Sigmoid colon (tissue), 6 donors: ENCODE measurements at regions not wholly inside any gene's neighbourhood (a gene's known extent, or its start where the extent isn't known, plus 50 kb on each side); places are given as distances from the start of the nearest gene placed in this dataset.
"Not testable (repeated sequence)": the region's sequence is repeated elsewhere in the genome, so short reads cannot be mapped to it uniquely, and the experiment has no call there.

Experiments
- DNase-seq: peaks from one replicate; pipeline ENCODE4 v3.0.0-alpha.2; 2019
- H3K27ac ChIP-seq, 4 donors: fragments of 200-600 bp; sonication (generic); one replicate each; pipeline ENCODE4 v1.5.1; 2016 to 2019; ENCODE audit warnings: mild to moderate bottlenecking in 1 of 4
- H3K27me3 ChIP-seq, 3 donors: fragments of 200-600 bp; sonication (generic); one replicate each; pipeline ENCODE4 v1.5.1; 2019; ENCODE audit warnings: mild to moderate bottlenecking in 1 of 3
- H3K36me3 ChIP-seq, 4 donors: fragments of 200-600 bp; sonication (generic); one replicate each; pipeline ENCODE4 v1.5.1; 2016 to 2019
- H3K4me1 ChIP-seq, 4 donors: fragments of 200-600 bp; sonication (generic); one replicate each; pipeline ENCODE4 v1.5.1; 2017 to 2019
- H3K4me3 ChIP-seq, 4 donors: fragments of 200-600 bp; sonication (generic); one replicate each; pipeline ENCODE4 v1.5.1; 2017 to 2019; ENCODE audit warnings: mild to moderate bottlenecking in 2 of 4, moderate library complexity in 1 of 4
- H3K9me3 ChIP-seq, 4 donors: fragments of 200-600 bp in 3 of 4; sonication (generic) in 3 of 4; one replicate each; pipeline versions ENCODE4 v1.5.1 to v1.6.1; 2013 to 2019
- CTCF ChIP-seq, 4 experiments: fragments of 450-650 bp in 3 of 4; fragments of 200-600 bp in 1 of 4; IDR thresholded peaks; one replicate each; pipeline ENCODE4 v1.5.1; 2016 to 2019; ENCODE audit warnings: antibody characterized with exemption in 4 of 4, mild to moderate bottlenecking in 3 of 4, moderate library complexity in 2 of 4
- EP300 ChIP-seq, 4 donors: sonication (generic); formaldehyde crosslinking; IDR thresholded peaks; one replicate each; pipeline ENCODE4 v1.6.1; 2017; ENCODE audit warnings: antibody characterized with exemption in 4 of 4
- POLR2A ChIP-seq, 2 donors: fragments of 450-650 bp; IDR thresholded peaks; one replicate each; pipeline ENCODE4 v1.6.1; 2016; ENCODE audit warnings: antibody characterized with exemption in 2 of 2, mild to moderate bottlenecking in 2 of 2, moderate library complexity in 2 of 2
- POLR2AphosphoS5 ChIP-seq, 4 donors: sonication (generic); formaldehyde crosslinking; IDR thresholded peaks; one replicate each; pipeline ENCODE4 v1.6.1; 2017; ENCODE audit warnings: antibody characterized with exemption in 4 of 4
- WGBS, 2 donors: extraction: QIAGEN DNeasy Blood & Tissue Kit; methylation state at CpG; one replicate each; pipeline ENCODE4 v1.1.7; 2013; 5-methylcytosine and 5-hydroxymethylcytosine counted together
- intact Hi-C: fragments of 100-400 bp; cut with DNase I; formaldehyde crosslinking; loops from one replicate; pipeline ENCODE4 v1.15.1; 2023
- donor health status: healthy with polysubstance abuse.
- donor health status: healthy.

GRCh38 chr12:108423486-108423885 lies 84.4 kb upstream of the CMKLR1 start:
- Histone ChIP-seq H3K27ac (no peak overlapping the region), H3K27me3 (no peaks in the 10 kb centered on the region), H3K4me3 (no peak overlapping the region), H3K36me3 (no peaks in the 10 kb centered on the region), H3K4me1 (peaks cover 0 to 12% (median 4%) of the 10 kb centered on the region in 4 donors), H3K9me3 (no peaks in the 10 kb centered on the region)
- intact Hi-C loops: no loop called here
- TF ChIP-seq EP300 (IDR thresholded peaks at IDR 0.05) (no peak), POLR2AphosphoS5 (IDR thresholded peaks at IDR 0.05) (no peak), POLR2A (IDR thresholded peaks at IDR 0.05) (no peak), CTCF (IDR thresholded peaks at IDR 0.05) (no peak)
- WGBS, 2 donors: 76 to 89% methylated on average over 4 of the region's 4 CpGs
- DNase-seq: no peak

GRCh38 chr12:108421082-108421481 lies 82.0 kb upstream of the CMKLR1 start:
- H3K9me3 ChIP-seq, intact Hi-C loops, DNase-seq, H3K27me3 ChIP-seq, H3K27ac ChIP-seq, H3K4me3 ChIP-seq, H3K36me3 ChIP-seq: not testable (repeated sequence)
- peaks cover 0 to 13% (median 6%) of the 10 kb centered on the region in 4 donors for H3K4me1 ChIP-seq
- WGBS, 2 donors: 49 to 78% methylated on average over 2 of the region's 4 CpGs

GRCh38 chr12:108420421-108420820 lies 81.3 kb upstream of the CMKLR1 start:
- H3K27me3 ChIP-seq, DNase-seq, H3K27ac ChIP-seq, H3K4me3 ChIP-seq, intact Hi-C loops, H3K36me3 ChIP-seq, H3K9me3 ChIP-seq: not testable (repeated sequence)
- WGBS, 2 donors: 93 to 94% methylated on average over 20 of the region's 20 CpGs
- H3K4me1 ChIP-seq: peaks cover 0 to 13% (median 6%) of the 10 kb centered on the region in 4 donors

GRCh38 chr12:108419949-108420348 lies 80.8 kb upstream of the CMKLR1 start:
- no peaks in the 10 kb centered on the region for H3K36me3 ChIP-seq
- no peaks in the 10 kb centered on the region for H3K9me3 ChIP-seq
- H3K27me3 ChIP-seq: no peaks in the 10 kb centered on the region
- H3K27ac ChIP-seq: no peak overlapping the region
- WGBS, 2 donors: 71 to 75% methylated on average over 2 of the region's 2 CpGs
- intact Hi-C loops: no loop called here
- peaks cover 0 to 13% (median 6%) of the 10 kb centered on the region in 4 donors for H3K4me1 ChIP-seq
- DNase-seq: no peak
- H3K4me3 ChIP-seq: no peak overlapping the region
- no peak for TF ChIP-seq POLR2AphosphoS5 (IDR thresholded peaks at IDR 0.05)

GRCh38 chr12:108418164-108418890 lies 79.2 kb upstream of the CMKLR1 start:
- Histone ChIP-seq H3K9me3 (no peaks in the 10 kb centered on the region), H3K4me3 (no peak overlapping the region), H3K4me1 (peaks cover 0 to 13% (median 6%) of the 10 kb centered on the region in 4 donors), H3K36me3 (no peaks in the 10 kb centered on the region), H3K27ac (no peak overlapping the region), H3K27me3 (no peaks in the 10 kb centered on the region)
- intact Hi-C loops: no loop called here
- no peak for DNase-seq
- 59 to 91% methylated on average over 2 of the region's 2 CpGs for WGBS, 2 donors
- no peak for TF ChIP-seq EP300 (IDR thresholded peaks at IDR 0.05)
- TF ChIP-seq CTCF (IDR thresholded peaks at IDR 0.05): no peak
- TF ChIP-seq POLR2AphosphoS5 (IDR thresholded peaks at IDR 0.05): no peak
- no peak for TF ChIP-seq POLR2A (IDR thresholded peaks at IDR 0.05)

GRCh38 chr12:108414021-108414420 lies 74.9 kb upstream of the CMKLR1 start:
- WGBS, 2 donors: 69 to 86% methylated on average over 6 of the region's 6 CpGs
- H3K36me3 ChIP-seq: no peaks in the 10 kb centered on the region
- intact Hi-C loops: no loop called here
- H3K4me3 ChIP-seq: no peak overlapping the region
- TF ChIP-seq POLR2A (IDR thresholded peaks at IDR 0.05): no peak
- TF ChIP-seq CTCF (IDR thresholded peaks at IDR 0.05): no peak
- TF ChIP-seq EP300 (IDR thresholded peaks at IDR 0.05): no peak
- TF ChIP-seq POLR2AphosphoS5 (IDR thresholded peaks at IDR 0.05): no peak
- H3K27ac ChIP-seq: no peak overlapping the region
- no peaks in the 10 kb centered on the region for H3K27me3 ChIP-seq
- no peak for DNase-seq
- H3K9me3 ChIP-seq: no peaks in the 10 kb centered on the region
- peaks cover 0 to 7% (median 2%) of the 10 kb centered on the region in 4 donors for H3K4me1 ChIP-seq
